Umbilical cord (tissue), 1 donor: ENCODE measurements at regions not wholly inside any gene's neighbourhood (a gene's known extent, or its start where the extent isn't known, plus 50 kb on each side); places are given as distances from the start of the nearest gene placed in this dataset.

Experiments
- DNase-seq: peaks from one replicate; pipeline ENCODE4 v3.0.0-alpha.2; 2015; ENCODE audit warnings: low spot score

DNA sequence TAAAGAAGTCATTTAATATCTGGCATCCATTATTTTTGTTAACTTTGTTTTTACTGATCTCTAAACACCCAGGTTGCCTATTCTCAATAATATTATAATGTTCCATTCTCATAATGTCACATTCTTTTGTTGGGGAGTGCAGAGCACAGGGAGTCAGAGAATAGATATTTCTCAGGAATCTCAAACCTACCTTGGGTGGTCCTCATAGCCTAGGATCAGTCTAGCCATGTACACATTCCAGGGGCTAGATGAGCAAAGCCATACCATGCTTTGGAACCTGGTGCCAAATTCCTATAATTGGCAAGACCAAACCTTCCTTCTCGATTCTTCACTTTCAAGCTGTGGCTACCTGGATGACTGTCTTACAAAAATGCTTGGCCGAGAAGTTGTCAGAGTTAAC, 1124.7 kb upstream of the WWC1 start:
- no peak for DNase-seq

DNA sequence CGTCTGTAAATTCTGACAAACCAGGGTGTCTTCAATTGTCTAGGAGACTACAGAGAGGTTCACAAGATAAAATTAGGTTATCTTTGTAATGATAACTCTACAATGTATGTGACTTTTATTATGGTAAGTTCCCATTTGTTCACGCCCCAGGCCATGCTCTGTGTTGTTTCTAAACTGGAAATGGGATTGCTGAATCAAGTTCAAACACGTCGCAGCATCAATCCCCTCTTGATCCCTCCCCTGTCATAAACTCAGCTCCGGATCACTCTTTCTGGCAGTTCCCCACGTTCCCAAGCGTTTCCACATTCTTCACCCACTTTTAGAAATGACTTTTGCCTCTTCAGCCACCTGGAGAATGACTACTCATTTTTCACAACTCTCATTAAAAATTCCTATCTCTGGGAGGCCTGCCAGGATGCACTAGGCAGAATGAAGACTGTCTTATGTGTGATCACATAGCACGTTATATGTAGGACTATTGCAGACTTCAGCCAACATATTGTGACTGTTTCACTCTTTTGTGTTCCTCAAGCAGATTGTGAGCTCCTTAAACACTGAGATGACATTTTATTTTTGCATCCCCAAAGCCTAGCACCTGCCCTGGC, 1124.2 kb upstream of the WWC1 start:
- peak; percentile 68 for DNase-seq

DNA sequence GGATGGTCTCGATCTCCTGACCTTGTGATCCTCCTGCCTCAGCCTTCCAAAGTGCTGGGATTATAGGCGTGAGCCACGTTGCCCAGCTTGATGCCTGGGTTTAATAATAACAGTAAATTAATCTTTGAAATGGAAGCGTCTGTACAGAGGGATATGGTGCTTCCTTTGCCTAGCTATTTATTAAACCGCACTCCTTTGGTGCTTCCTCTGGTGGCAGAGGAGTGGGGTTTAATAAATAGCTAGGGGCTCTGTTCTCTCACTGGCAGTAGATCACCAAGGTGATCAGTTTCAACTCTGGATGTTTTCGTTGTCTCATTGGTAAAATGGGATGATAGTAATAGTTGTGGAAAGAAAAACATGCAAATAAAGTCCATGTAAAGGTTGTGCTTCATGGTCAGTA, 1122.5 kb upstream of the WWC1 start:
- DNase-seq, result no peak

DNA sequence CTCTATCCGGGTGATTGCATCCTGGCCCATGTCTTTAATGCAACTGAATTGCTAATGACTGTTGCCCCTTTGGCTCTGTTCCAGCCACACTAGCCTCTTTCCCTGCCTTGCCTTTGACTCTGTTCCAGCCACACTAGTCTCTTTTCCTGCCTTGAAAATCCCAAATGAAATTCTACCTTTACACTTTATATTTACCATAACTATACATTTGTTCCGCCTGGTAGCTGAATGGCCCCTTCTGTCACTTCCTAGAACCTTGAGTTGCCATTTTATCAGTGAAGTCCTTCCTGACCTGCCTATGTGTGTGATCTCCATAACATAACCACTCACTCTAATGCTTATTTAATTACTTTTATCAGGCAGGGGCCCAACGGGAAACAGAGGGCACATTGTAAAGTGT, 1120.4 kb upstream of the WWC1 start:
- no peak for DNase-seq

DNA sequence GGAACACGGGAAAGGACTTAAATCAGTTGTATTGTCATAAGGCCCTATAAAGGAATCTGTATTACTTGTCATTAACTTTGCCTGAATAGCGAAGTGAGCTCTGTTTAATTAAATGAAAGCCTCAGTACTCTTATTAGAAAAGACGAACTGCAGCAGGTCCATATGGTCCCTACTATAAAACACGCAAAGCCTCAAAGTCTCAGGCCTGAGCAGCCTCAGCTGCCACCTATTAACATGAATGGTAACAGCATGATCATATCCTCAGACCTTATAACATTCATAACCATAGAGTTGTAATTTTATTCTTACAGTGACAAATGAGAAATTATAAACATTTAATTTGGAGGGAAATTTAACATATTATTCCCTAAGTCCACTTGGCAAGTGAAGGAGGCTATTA, 1113.7 kb upstream of the WWC1 start:
- DNase-seq, result no peak

DNA sequence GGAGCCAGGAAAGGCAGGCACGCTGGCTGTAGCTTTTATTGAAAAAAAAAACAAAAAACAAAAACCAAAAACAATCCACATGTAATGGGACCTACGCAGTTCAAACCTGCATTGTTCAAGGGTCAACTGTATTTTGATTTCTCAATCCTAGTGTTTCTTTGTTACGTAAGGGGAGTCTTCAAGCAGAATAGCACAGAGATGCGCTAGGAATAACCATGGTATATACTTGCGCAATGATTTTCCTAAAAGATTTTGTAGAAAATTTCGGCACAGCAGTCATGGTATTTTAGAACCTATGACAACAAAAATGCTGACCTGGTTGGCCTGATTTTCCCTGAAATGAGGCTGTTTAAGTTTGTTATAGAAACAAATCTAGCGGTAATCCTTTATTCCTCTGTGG, 1110.5 kb upstream of the WWC1 start:
- DNase-seq, result no peak

DNA sequence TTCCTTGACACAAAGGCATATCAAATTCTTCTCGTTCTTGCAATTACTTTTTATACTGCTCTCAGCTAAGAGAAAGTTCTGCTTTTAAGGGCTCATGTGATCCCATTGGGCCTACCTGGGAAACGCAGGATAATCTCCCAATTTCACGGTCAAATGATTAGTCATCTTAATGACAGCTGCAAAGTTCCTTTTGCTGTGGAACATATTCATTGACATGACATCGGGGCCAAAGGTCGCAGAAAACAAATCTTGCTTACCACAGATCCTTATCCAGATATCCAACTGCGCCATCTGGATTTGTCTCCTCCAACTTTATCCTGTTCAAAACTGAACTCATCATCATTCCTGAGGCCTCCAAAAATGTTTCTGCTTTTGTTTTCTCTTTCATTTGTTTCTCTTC, 1085.6 kb upstream of the WWC1 start:
- DNase-seq, result no peak

DNA sequence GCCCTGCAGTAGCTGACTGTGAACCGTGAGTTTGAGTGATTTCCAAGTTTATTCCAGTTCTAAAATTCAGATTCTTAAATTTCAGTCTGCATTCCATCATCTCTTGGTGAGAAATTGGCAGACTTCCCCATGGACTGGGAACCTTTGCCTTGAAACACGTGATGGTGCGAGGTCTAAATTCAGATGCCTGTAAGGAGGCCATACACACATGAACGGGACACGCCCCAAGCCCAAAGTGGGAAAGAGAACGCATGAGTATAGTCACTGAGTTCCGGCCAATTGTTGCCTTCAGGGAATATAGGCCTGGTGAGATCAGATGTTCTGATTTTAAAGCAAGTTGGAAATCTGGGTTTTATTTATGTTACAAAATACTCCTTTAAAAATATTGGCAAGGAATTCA, 1084.4 kb upstream of the WWC1 start:
- DNase-seq, result peak; percentile 66

DNA sequence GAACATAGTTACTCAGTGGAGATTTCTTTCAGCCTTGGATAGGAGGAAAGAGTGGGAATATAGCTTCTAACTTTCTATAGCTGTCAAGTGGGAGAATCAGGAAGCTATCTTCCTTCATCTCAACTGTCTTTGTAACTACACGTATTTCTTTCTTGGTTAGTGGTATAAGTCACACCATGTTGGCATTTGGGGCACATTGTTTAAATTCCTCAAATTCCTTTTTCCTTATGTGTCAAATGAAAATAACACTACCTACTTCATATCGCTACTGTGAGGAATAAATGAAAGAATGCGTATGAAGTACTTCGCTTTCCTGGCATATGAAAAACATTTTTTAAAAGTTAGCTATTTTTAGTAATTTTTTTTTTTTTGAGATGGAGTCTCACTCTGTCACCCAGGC, 1082.5 kb upstream of the WWC1 start:
- DNase-seq, result no peak

DNA sequence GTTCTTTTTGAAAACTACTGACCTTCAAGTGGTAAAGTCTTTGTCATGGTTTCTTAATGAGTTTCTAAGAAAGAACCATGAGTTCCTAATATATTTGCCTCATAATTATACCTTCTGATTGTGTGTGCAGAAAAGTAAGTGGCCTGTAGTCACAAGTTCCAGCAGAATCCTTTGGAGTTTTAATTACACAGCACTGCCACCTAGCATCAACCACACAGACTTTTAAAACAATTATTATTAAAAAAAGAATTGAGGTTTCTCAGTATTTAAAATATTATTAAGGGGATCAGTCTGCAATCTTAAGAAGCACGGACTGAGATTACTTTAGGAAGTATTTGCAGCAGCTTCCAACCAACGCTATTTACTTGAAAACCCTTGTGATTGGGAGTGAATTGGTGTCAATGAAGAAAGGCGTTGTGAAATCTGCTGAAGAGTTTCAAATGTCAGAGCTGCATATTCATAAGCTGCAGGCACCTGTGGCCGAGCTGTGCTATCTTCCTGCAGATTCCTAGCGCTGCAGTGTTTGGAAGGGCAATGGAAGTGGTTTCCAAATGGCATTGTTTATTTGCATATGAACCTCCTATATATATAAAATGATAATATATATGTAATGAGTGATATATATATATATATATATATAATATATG, 1074.2 kb upstream of the WWC1 start:
- DNase-seq, result peak; percentile 19

DNA sequence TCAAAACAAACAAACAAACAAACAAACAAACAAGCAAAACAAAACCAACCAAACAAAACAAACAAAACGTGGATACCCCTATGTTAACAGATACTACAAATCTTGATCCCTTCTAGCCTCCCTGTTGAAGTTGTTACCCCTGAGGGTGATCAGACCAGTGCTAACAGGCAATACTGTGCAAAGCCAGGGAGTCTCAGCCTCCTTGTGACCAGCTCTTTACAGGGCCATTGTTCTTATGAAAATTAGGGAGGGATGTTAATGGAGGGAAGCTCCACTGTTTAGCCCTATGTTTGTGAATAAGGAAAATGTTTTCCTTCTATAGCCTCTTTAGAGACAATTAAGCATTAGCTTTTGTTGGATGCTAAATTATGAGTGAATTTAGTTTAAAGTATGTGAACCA, 1072.1 kb upstream of the WWC1 start:
- no peak for DNase-seq

DNA sequence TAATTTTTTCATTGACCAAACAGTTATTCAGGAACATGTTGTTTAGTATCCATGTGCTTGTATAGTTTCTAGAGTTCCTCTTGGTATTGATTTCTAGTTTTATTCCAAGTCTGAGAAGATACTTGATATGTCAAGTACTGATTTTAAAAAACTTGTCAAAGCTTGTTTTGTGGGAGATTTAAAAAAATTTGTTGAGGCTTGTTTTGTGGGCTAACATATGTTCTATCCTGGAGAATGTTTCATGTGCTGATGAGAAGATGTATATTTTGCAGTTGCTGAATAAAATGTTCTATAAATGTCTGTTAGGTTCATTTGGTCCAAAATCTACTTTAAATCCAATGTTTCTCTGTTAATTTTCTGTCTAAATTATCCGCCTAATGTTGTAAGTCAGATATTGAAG, 1065.1 kb upstream of the WWC1 start:
- no peak for DNase-seq

DNA sequence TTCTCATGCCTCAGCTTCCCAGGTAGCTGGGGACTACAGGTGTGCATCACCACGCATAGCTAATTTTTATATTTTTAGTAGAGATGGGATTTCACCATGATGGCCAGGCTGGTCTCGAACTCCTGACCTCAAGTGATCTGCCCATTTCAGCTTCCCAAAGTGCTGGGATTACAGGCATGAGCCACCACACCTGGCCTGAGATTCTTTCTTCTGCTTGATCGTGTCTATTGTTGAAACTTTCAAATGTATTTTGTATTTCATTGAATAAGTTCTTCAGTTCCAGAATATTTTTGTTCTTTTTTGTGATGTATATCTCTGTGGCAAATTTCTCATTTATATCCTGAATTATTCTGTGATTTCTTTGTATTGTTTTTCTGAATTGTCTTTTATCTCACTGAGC, 1063.3 kb upstream of the WWC1 start:
- no peak for DNase-seq

DNA sequence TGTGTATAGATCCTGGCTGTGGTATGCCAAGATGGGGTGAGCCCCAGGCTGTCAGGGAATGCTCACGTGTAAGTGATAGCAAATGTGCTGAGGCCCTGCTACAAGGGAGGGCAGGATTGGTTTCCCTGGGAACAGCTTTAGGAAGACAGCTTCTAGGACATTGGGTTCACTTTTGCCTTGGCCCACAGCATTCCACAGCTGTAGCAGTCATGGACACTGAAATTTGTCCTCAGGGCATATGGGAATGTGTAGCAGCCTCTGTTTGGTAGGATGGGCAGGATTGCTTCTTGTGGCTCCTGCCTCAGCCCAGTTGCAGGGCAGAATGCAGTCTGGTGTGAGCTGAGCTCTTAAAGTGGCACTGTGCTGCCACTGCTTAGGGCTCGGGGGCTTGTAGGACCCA, 1061.7 kb upstream of the WWC1 start:
- DNase-seq, result no peak

DNA sequence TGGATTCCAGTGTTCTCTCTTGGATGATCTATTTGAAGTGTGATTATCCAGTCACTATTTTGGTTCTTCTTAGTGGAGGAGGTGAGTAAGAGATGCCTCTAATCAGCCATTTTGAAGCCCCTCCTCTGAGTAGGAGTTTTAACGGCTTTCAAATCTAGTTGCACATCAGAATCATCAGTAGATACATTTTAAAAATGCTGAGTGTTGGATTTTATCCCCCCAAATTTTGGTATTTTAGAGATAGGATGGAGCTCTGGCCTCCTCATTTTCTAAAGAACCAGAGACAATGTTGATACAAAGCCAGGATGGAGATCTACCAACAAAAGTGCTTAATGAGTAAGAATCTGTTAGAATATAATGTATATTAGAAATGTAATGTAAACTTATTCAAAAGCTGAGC, 1061.0 kb upstream of the WWC1 start:
- DNase-seq, result no peak

DNA sequence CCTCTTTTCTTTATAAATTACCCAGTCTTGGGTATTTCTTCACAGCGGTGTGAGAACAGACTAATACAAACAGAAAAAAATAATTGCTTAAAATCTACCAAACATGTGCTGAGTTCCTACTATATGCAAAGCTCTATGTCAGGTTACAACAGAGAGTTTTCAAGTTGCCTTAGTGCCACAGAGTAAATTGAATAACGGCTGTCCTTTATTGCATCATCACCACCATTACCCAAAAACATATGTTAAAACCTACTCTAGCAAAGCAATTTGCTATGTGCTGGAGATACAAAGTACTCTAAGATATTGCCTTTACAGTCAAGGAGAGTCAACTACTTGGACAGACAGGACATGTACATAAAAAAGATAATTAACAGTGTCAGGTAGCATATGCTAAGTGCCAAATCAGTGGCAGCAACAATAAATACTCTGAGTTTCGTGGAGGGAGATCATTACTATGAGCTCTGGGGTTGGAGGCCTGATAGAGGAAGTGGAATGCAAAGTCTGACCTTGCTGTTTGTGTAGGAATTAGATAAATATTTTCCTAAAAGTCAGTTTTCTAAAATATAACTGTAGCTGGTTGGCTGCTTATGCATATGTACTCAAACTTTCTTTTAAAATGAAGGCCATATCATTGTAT, 1058.7 kb upstream of the WWC1 start:
- DNase-seq, result no peak

DNA sequence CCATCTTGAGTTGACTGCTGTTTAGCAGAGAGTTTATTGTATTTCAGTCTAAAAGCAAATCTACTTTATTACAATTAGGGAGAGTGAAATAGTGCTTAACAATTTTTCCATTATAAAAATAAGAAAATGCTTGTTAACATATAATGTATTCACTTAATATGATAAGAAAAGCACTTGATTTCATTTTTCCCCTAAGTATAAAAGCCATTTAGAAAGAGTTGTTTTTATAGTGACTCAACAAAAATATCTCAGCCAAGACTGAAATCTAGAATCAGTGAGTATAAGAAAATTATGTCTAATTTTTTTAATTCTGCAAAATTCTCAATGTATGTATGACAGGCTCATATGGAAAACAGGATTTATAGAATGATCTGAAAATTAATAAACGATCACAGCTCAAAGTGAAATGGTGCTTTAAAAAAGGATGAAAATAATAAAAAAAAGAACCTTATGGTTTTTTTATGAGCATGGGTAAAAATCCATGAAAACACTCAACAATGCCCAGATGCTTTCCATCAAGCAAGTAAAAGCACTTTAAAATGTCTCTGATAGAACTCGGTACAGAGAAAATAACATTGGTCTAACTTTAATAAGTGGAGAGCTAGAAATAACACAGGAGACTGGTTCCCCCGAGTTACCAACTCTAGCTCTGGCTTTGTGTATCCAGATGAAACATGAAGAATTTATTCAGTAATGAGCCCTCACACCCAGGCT, 1057.8 kb upstream of the WWC1 start:
- peak; percentile 24 for DNase-seq

DNA sequence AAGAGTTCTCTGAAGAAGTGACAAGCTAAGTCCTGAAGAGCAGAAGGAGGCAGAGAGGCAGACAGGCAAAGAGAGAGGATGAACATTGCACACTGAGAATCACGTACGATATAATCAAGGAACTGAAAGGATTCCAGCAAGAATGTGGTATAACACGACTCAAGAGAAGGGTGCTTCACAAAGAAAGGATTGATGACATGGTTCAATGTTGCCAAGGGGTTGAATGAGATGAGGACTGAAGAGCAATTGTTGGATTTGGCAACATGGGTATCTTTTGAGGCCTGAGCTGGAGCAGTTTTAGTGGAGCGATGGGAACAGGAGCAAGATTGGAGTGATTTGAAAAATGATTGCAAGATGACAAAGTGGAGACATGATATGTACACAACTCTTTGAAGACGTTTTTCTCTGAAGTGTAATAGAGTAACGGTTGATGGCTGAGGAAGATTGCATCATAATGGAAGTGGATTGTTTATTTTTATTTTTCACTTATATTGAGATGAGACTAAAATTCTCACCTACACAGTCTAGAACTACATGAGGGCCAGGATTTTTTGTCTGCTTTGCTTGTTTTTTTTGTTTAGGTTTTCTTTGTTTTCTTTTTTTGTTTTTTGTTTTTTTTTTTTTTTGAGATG, 1049.9 kb upstream of the WWC1 start:
- no peak for DNase-seq

DNA sequence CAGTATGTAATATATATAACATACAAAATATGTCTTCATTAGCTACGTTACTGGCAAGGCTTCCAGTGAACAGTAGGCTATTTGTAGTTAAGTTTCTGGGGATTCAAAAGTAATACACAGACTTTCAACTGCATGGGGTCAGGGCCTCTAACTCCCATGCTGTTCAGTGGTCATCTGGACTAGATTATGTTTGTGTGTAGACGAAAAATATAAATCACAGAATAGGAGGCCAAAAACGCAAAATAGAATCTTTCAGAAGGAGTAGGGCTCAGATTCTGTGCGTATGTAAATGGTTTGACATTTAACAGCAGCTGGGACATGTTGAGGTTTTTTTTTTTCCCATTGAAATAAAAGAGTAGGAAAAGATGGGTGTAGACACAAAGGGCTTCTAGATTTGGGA, 1048.7 kb upstream of the WWC1 start:
- peak; percentile 28 for DNase-seq

DNA sequence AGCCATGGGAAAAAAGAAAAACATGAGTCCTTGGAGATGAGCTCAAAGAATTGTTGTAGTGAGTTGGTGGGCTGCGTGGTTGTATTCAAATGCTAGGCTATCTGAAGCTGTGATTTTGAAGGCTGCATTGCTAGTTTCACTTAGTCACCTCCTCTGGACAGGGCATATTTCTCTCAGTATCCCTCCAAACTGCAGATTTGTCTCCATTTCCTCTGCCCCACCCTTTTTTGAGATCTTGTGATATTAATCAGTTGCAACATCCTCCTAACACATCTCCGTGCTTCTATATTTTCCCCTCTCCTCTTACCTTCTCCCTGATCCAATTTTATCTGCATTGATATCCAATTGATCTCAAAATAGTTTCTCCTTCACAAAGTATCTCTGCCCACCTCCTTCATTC, 1048.0 kb upstream of the WWC1 start:
- DNase-seq, result no peak

DNA sequence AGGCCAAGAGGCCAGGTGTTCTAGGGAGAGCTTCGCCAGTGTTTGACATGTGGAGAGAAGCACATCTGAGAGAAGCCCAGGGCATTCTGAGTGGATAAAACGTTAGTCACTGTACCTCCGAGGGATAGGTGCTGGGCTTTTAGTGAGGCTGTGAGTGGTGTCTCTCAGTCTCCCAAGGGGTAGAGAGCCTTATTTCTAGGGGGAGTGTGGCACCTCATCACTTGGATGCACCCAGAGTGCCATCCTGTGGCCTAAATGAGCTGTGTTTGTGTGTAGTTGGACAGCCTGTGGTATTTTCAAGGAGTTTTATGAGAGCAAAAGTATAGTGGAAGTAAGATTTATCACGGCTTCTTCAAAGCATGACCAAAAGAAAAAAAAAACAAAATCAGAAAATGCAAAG, 1046.9 kb upstream of the WWC1 start:
- peak; percentile 65 for DNase-seq

DNA sequence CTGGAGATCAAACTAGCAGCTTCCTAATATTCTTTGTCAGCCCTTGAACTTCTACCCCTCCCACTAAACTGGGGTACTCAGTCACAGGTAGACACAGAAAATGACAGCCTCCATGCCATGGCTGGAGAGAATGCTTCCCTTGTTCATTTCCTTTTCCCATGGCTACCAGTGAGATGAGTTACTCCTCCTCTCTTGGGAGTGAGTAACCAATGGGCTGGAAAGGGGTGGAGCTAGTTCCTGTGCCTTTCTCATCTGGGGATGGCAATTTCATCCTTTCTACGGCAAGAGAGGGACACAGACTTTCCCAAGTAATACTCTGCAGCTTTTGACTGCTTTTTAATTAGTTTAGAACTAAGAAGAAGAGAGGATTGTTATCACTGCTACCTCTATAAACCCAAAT, 1045.6 kb upstream of the WWC1 start:
- DNase-seq, result no peak
